A549 (cell line): ENCODE measurements at regions not wholly inside any gene's neighbourhood (a gene's known extent, or its start where the extent isn't known, plus 50 kb on each side); places are given as distances from the start of the nearest gene placed in this dataset.

Source experiments
- ATAC-seq, 2 experiments: fragments of 200-7000 bp in 1 of 2; fragments of >200 bp in 1 of 2; cut with Nextera tagmentation in 1 of 2; cut with Tn5 transposase in 1 of 2; 3 replicates each; pipeline versions ENCODE4 v1.8.0 to v1.9.1; 2018 to 2020; ENCODE audit warnings: mild to moderate bottlenecking in 1 of 2, moderate library complexity in 1 of 2
- CTCF ChIA-PET: fragments of 300-600 bp; sonication (Branson Sonifier 250); formaldehyde crosslinking; extraction: SDS; loops from one replicate; lab custom pipeline; 2021; ENCODE audit warnings: antibody characterized with exemption, inconsistent platforms; lab: Yijun Ruan, JAX
- POLR2A ChIA-PET: fragments of 350-600 bp; formaldehyde crosslinking; extraction: SDS; loops from one replicate; lab custom pipeline; 2021; ENCODE audit warnings: antibody characterized with exemption, inconsistent platforms; lab: Yijun Ruan, JAX
- DNase-seq, 2 experiments: peaks; one replicate each; pipeline versions ENCODE4 v3.0.0 to v3.0.0-alpha.2; 2011 to 2016; ENCODE audit warnings: low read depth in 1 of 2, low spot score in 1 of 2
- FAIRE-seq: peaks from 2 replicates; lab custom pipeline; 2011; peaks lifted over from hg19 to GRCh38; lab: Jason Lieb, UNC
- H3K27ac ChIP-seq, 2 experiments: fragments of >200 bp; sonication (Bioruptor Twin); formaldehyde crosslinking; 3 replicates each; pipeline ENCODE4 v1.5.1; 2016 to 2017
- H3K4me1 ChIP-seq: fragments of >200 bp; sonication (Bioruptor Twin); formaldehyde crosslinking; 3 replicates; pipeline ENCODE4 v1.6.1; 2016
- H3K4me2 ChIP-seq: fragments of >200 bp; sonication (Bioruptor Twin); formaldehyde crosslinking; 3 replicates; pipeline ENCODE4 v1.6.1; 2016
- H3K4me3 ChIP-seq: fragments of >200 bp; sonication (Bioruptor Twin); formaldehyde crosslinking; 3 replicates; pipeline ENCODE4 v1.5.1; 2016
- H3K9me3 ChIP-seq: fragments of >200 bp; sonication (Bioruptor Twin); formaldehyde crosslinking; 3 replicates; pipeline ENCODE4 v1.6.1; 2016
- BHLHE40 ChIP-seq: IDR thresholded peaks from 2 replicates; pipeline ENCODE4 v1.6.1; 2012; ENCODE audit warnings: low read depth, low read length, inconsistent platforms
- CBX2 ChIP-seq: fragments of 200-600 bp; sonication (generic); IDR thresholded peaks from 2 replicates; pipeline ENCODE4 v1.6.1; 2016; ENCODE audit warnings: low read depth, mild to moderate bottlenecking, borderline replicate concordance
- CBX8 ChIP-seq: fragments of 200-600 bp; sonication (generic); IDR thresholded peaks from 2 replicates; pipeline ENCODE4 v1.6.1; 2016
- CHD2 ChIP-seq: fragments of 150-350 bp; IDR thresholded peaks from 2 replicates; pipeline ENCODE4 v1.6.1; 2014; ENCODE audit warnings: low read length; ENCODE audit not compliant: partially characterized antibody
- CTCF ChIP-seq: fragments of >200 bp; sonication (Bioruptor Twin); formaldehyde crosslinking; IDR thresholded peaks from 3 replicates; pipeline ENCODE4 v1.5.1; 2016
- ESRRA ChIP-seq: fragments of 150-350 bp; IDR thresholded peaks from 2 replicates; pipeline ENCODE4 v1.6.1; 2014; ENCODE audit warnings: mild to moderate bottlenecking, low read length, borderline replicate concordance
- GATA3 ChIP-seq: IDR thresholded peaks from 2 replicates; pipeline ENCODE4 v1.6.1; 2012; ENCODE audit warnings: borderline replicate concordance
- HES2 ChIP-seq: fragments of >200 bp; sonication (Bioruptor Twin); formaldehyde crosslinking; IDR thresholded peaks from 2 replicates; pipeline ENCODE4 v1.6.1; 2016
- HEYL ChIP-seq: fragments of 250-450 bp; sonication (Bioruptor Pico); IDR thresholded peaks from 2 replicates; pipeline ENCODE4 v1.8.0; 2021; ENCODE audit warnings: mild to moderate bottlenecking, moderate library complexity
- HOXA7 ChIP-seq: fragments of 250-450 bp; sonication (Bioruptor Pico); IDR thresholded peaks from 2 replicates; pipeline ENCODE4 v1.5.0; 2020; ENCODE audit warnings: mild to moderate bottlenecking, moderate library complexity
- HOXB13 ChIP-seq: fragments of 250-450 bp; sonication (Bioruptor Pico); IDR thresholded peaks from 2 replicates; pipeline ENCODE4 v1.5.0; 2020; ENCODE audit warnings: low read depth, mild to moderate bottlenecking, moderate library complexity
- JUNB ChIP-seq: fragments of >200 bp; sonication (Bioruptor Twin); formaldehyde crosslinking; IDR thresholded peaks from 2 replicates; pipeline ENCODE4 v1.6.1; 2016
- KDM1A ChIP-seq: fragments of 200-600 bp; sonication (generic); IDR thresholded peaks from 2 replicates; pipeline ENCODE4 v1.6.1; 2016; ENCODE audit warnings: low read depth, mild to moderate bottlenecking
- KDM5A ChIP-seq: fragments of 200-600 bp; sonication (generic); IDR thresholded peaks from 2 replicates; pipeline ENCODE4 v1.6.1; 2016; ENCODE audit warnings: antibody characterized with exemption, mild to moderate bottlenecking
- MAX ChIP-seq: IDR thresholded peaks from 2 replicates; pipeline ENCODE4 v1.6.1; 2012
- NPAS2 ChIP-seq: fragments of 250-450 bp; sonication (Bioruptor Pico); IDR thresholded peaks from 2 replicates; pipeline ENCODE4 v1.8.0; 2022; ENCODE audit warnings: mild to moderate bottlenecking, moderate library complexity, borderline replicate concordance
- NR3C1 ChIP-seq: fragments of >200 bp; sonication (Bioruptor Twin); formaldehyde crosslinking; IDR thresholded peaks from 3 replicates; pipeline ENCODE4 v1.6.1; 2017
- PBX3 ChIP-seq: IDR thresholded peaks from 2 replicates; pipeline ENCODE4 v1.6.1; 2012
- PHF8 ChIP-seq: fragments of 200-600 bp; sonication (generic); IDR thresholded peaks from 2 replicates; pipeline ENCODE4 v1.6.1; 2016; ENCODE audit warnings: low read depth, mild to moderate bottlenecking, antibody characterized with exemption, moderate library complexity, borderline replicate concordance
- POLR2A ChIP-seq: IDR thresholded peaks from 2 replicates; pipeline ENCODE4 v1.6.1; 2012; ENCODE audit warnings: mild to moderate bottlenecking, low read length
- POLR2AphosphoS2 ChIP-seq: conservative IDR thresholded peaks from 2 replicates; pipeline ENCODE4 v1.6.1; 2012; ENCODE audit warnings: low read length, improper control_type of control experiment, inconsistent platforms
- RARB ChIP-seq: fragments of 250-450 bp; sonication (Bioruptor Pico); IDR thresholded peaks from 2 replicates; pipeline ENCODE4 v1.8.0; 2021; ENCODE audit warnings: mild to moderate bottlenecking, moderate library complexity
- RCOR1 ChIP-seq: fragments of 150-350 bp; IDR thresholded peaks from 2 replicates; pipeline ENCODE4 v1.6.1; 2014; ENCODE audit warnings: antibody characterized with exemption, low read length, low read depth
- REST ChIP-seq: fragments of 200-600 bp; sonication (generic); IDR thresholded peaks from 2 replicates; pipeline ENCODE4 v1.6.1; 2016; ENCODE audit warnings: antibody characterized with exemption, mild to moderate bottlenecking, moderate library complexity
- RNF2 ChIP-seq: fragments of 200-600 bp; sonication (generic); IDR thresholded peaks from 2 replicates; pipeline ENCODE4 v1.6.1; 2016; ENCODE audit warnings: low read depth, mild to moderate bottlenecking, antibody characterized with exemption, moderate library complexity, borderline replicate concordance
- ZC3H11A ChIP-seq: fragments of 450-650 bp; IDR thresholded peaks from 2 replicates; pipeline ENCODE4 v1.6.1; 2014; ENCODE audit warnings: antibody characterized with exemption, mild to moderate bottlenecking
- ZFP36 ChIP-seq: fragments of 450-650 bp; IDR thresholded peaks from 2 replicates; pipeline ENCODE4 v1.6.1; 2014; ENCODE audit warnings: borderline replicate concordance; ENCODE audit not compliant: partially characterized antibody
- ZSCAN20 ChIP-seq: fragments of 250-450 bp; sonication (Bioruptor Pico); IDR thresholded peaks from 2 replicates; pipeline ENCODE4 v1.8.0; 2022; ENCODE audit warnings: mild to moderate bottlenecking, moderate library complexity
- WGBS: methylation state at CpG from one replicate; pipeline ENCODE4 v1.1.6; 2017; ENCODE audit errors: missing lambda C conversion rate; 5-methylcytosine and 5-hydroxymethylcytosine counted together

- ChIA-PET POLR2A (no interaction called here), CTCF (no interaction called here)
- no peak for FAIRE-seq
- H3K4me3 ChIP-seq = no peak overlapping the region
- H3K4me1 ChIP-seq = no peaks in the 10 kb centered on the region
- WGBS = 7% methylated on average over 3 of the region's 3 CpGs
- TF ChIP-seq PHF8 (no peak), CHD2 (no peak), HOXA7 (CRISPR knock-in tag) (no peak), POLR2AphosphoS2 (no peak), HEYL (CRISPR knock-in tag) (no peak), HES2 (no peak), CBX2 (no peak), CTCF (no peak), JUNB (no peak), ZSCAN20 (no peak)
- no peak overlapping the region for H3K27ac ChIP-seq
- no peaks in the 10 kb centered on the region for H3K9me3 ChIP-seq
- ATAC-seq = no peak
- DNase-seq = no peak
- no peak overlapping the region for H3K4me2 ChIP-seq
These were observed 329.7 kb upstream of the SPRED2 start for GRCh38 chr2:65762068-65762467.

- FAIRE-seq = no peak
- no peak for ATAC-seq
- WGBS = 5% methylated on average over 1 of the region's 1 CpG
These were observed 321.8 kb upstream of the SPRED2 start for GRCh38 chr2:65754219-65754618.

GRCh38 chr2:65751408-65751807, 319.0 kb upstream of the SPRED2 start:
- Histone ChIP-seq H3K27ac (no peak overlapping the region), H3K4me2 (no peak overlapping the region), H3K4me1 (no peaks in the 10 kb centered on the region), H3K4me3 (no peak overlapping the region), H3K9me3 (no peaks in the 10 kb centered on the region)
- 17% methylated on average over 2 of the region's 2 CpGs for WGBS
- no peak for FAIRE-seq
- POLR2A ChIA-PET = no interaction called here
- ATAC-seq = no peak
- DNase-seq = no peak
- TF ChIP-seq BHLHE40 = no peak
- TF ChIP-seq PBX3 = no peak
- TF ChIP-seq ZSCAN20 = no peak
- TF ChIP-seq CBX2 = no peak
- TF ChIP-seq NPAS2 = no peak
- no peak for TF ChIP-seq CBX8
- no peak for TF ChIP-seq ESRRA
- TF ChIP-seq ZFP36 = no peak
- no peak for TF ChIP-seq POLR2A
- TF ChIP-seq ZC3H11A = no peak
- TF ChIP-seq HOXA7 (CRISPR knock-in tag) = no peak
- no peak for TF ChIP-seq MAX
- TF ChIP-seq KDM5A = no peak
- TF ChIP-seq NR3C1 = no peak
- TF ChIP-seq GATA3 = no peak
- no peak for TF ChIP-seq KDM1A
- CTCF ChIA-PET = interaction anchor here (0.8 to 1.0 kb wide), 2 partner anchors 115 to 131 kb away, joined by 3 read pairs; no protein-coding TSS in a partner anchor

More at GRCh38 chr2:65754219-65754618, 321.8 kb upstream of the SPRED2 start:
- no peak overlapping the region for H3K4me3 ChIP-seq
- H3K27ac ChIP-seq = no peak overlapping the region
- no peaks in the 10 kb centered on the region for H3K4me1 ChIP-seq
- no peak for DNase-seq
- ChIA-PET POLR2A (no interaction called here), CTCF (no interaction called here)
- no peak overlapping the region for H3K4me2 ChIP-seq
- H3K9me3 ChIP-seq = no peaks in the 10 kb centered on the region
- no peak for TF ChIP-seq ZSCAN20
- no peak for TF ChIP-seq PHF8
- no peak for TF ChIP-seq REST
- no peak for TF ChIP-seq POLR2A
- TF ChIP-seq RNF2 = no peak
- no peak for TF ChIP-seq RCOR1
- TF ChIP-seq HOXB13 (CRISPR knock-in tag) = no peak
- TF ChIP-seq RARB (CRISPR knock-in tag) = no peak
